IMR-90 (cell line): ENCODE measurements at regions not wholly inside any gene's neighbourhood (a gene's known extent, or its start where the extent isn't known, plus 50 kb on each side); places are given as distances from the start of the nearest gene placed in this dataset.

Experiments used
- ATAC-seq: fragments of 200-7000 bp; cut with Tn5 transposase; 2 replicates; pipeline ENCODE4 v1.9.1; 2020; ENCODE audit warnings: low read depth, mild to moderate bottlenecking, moderate library complexity
- BruUV-seq: library from RNA; stranded (reverse); fragments of 400-500 nt; replicated peaks from 2 replicates; lab custom pipeline; 2021; lab: Mats Ljungman, UMichigan
- CTCF ChIA-PET: fragments of 300-600 bp; formaldehyde crosslinking; extraction: SDS; loops from one replicate; lab custom pipeline; 2021; ENCODE audit warnings: antibody characterized with exemption; lab: Yijun Ruan, JAX
- POLR2A ChIA-PET: fragments of 300-600 bp; sonication (Branson Sonifier 250); formaldehyde crosslinking; loops from one replicate; lab custom pipeline; 2022; ENCODE audit warnings: antibody characterized with exemption; ENCODE audit not compliant: unreplicated experiment; lab: Charles Lee
- DNase-seq: peaks from one replicate; pipeline ENCODE4 v3.0.0; 2013
- H2AFZ ChIP-seq: replicated peaks from 2 replicates; pipeline ENCODE3; 2013; ENCODE audit warnings: low read length, mild to moderate bottlenecking; ENCODE audit not compliant: poor library complexity
- H2AK5ac ChIP-seq: 2 replicates; pipeline ENCODE4 v1.6.1; 2013; ENCODE audit warnings: low read depth, low read length, inconsistent platforms
- H2AK9ac ChIP-seq: replicated peaks from 2 replicates; pipeline ENCODE3; 2013; ENCODE audit warnings: mild to moderate bottlenecking, low read depth, low read length, moderate library complexity; ENCODE audit not compliant: poor library complexity
- H2BK120ac ChIP-seq: 2 replicates; pipeline ENCODE4 v1.6.1; 2013; ENCODE audit warnings: low read depth, low read length, inconsistent platforms
- H2BK15ac ChIP-seq: 3 replicates; pipeline ENCODE4 v1.6.1; 2013; ENCODE audit warnings: low read depth, low read length, inconsistent platforms
- H2BK20ac ChIP-seq: 2 replicates; pipeline ENCODE4 v1.6.1; 2013; ENCODE audit warnings: low read depth, mild to moderate bottlenecking, inconsistent platforms, low read length, moderate library complexity
- H2BK5ac ChIP-seq: 2 replicates; pipeline ENCODE4 v1.6.1; 2013; ENCODE audit warnings: mild to moderate bottlenecking, low read depth, low read length, inconsistent platforms; ENCODE audit not compliant: poor library complexity, severe bottlenecking
- H3K14ac ChIP-seq: replicated peaks from 2 replicates; pipeline ENCODE4 v1.6.1; 2013; ENCODE audit warnings: low read depth, low read length, inconsistent platforms
- H3K18ac ChIP-seq: 2 replicates; pipeline ENCODE4 v1.6.1; 2013; ENCODE audit warnings: low read depth, low read length, control low read depth
- H3K23ac ChIP-seq: 2 replicates; pipeline ENCODE4 v1.6.1; 2013; ENCODE audit warnings: low read depth, low read length, inconsistent platforms
- H3K27ac ChIP-seq: 2 replicates; pipeline ENCODE4 v1.5.1; 2013; ENCODE audit warnings: mild to moderate bottlenecking, control low read depth, low read length; ENCODE audit not compliant: insufficient read depth
- H3K27me3 ChIP-seq: 2 replicates; pipeline ENCODE4 v1.6.1; 2013; ENCODE audit warnings: low read length; ENCODE audit not compliant: control insufficient read depth, insufficient read depth
- H3K36me3 ChIP-seq: 2 replicates; pipeline ENCODE4 v1.6.1; 2013; ENCODE audit warnings: low read length, mixed read lengths; ENCODE audit not compliant: control insufficient read depth, insufficient read depth
- H3K4ac ChIP-seq: 2 replicates; pipeline ENCODE4 v1.6.1; 2013; ENCODE audit warnings: low read depth, low read length, inconsistent platforms
- H3K4me1 ChIP-seq: 2 replicates; pipeline ENCODE4 v1.6.1; 2013; ENCODE audit warnings: low read length, mixed read lengths; ENCODE audit not compliant: control insufficient read depth, insufficient read depth
- H3K4me2 ChIP-seq: 2 replicates; pipeline ENCODE4 v1.6.1; 2013; ENCODE audit warnings: low read depth, mild to moderate bottlenecking, control low read depth, low read length, moderate library complexity
- H3K4me3 ChIP-seq: 2 replicates; pipeline ENCODE4 v1.5.1; 2013; ENCODE audit warnings: low read depth, mild to moderate bottlenecking, control low read depth, low read length, moderate library complexity; ENCODE audit not compliant: insufficient read depth
- H3K56ac ChIP-seq: 2 replicates; pipeline ENCODE4 v1.6.1; 2013; ENCODE audit warnings: low read length, inconsistent platforms; ENCODE audit not compliant: insufficient read depth; ENCODE audit errors: extremely low read depth
- H3K79me1 ChIP-seq, 2 experiments: 2 replicates each; pipeline ENCODE4 v1.6.1; 2013; ENCODE audit warnings: low read length in 2 of 2, inconsistent platforms in 1 of 2, low read depth in 1 of 2
- H3K9ac ChIP-seq: 2 replicates; pipeline ENCODE4 v1.6.1; 2013; ENCODE audit warnings: low read depth, low read length, control low read depth
- H3K9me1 ChIP-seq: 2 replicates; pipeline ENCODE4 v1.6.1; 2013; ENCODE audit warnings: low read length, inconsistent platforms; ENCODE audit not compliant: insufficient read depth
- H3K9me3 ChIP-seq: 2 replicates; pipeline ENCODE4 v1.6.1; 2013; ENCODE audit warnings: low read length; ENCODE audit not compliant: control insufficient read depth, insufficient read depth
- H4K20me1 ChIP-seq: 2 replicates; pipeline ENCODE4 v1.6.1; 2013; ENCODE audit warnings: low read length, inconsistent platforms; ENCODE audit not compliant: insufficient read depth
- H4K5ac ChIP-seq: 2 replicates; pipeline ENCODE4 v1.6.1; 2013; ENCODE audit warnings: mild to moderate bottlenecking, low read depth, low read length, control low read depth
- H4K8ac ChIP-seq, 2 experiments: 2 replicates each; pipeline ENCODE4 v1.6.1; 2013; ENCODE audit warnings: low read depth in 2 of 2, low read length in 2 of 2, control low read depth in 1 of 2, inconsistent platforms in 1 of 2
- H4K91ac ChIP-seq: 2 replicates; pipeline ENCODE4 v1.6.1; 2013; ENCODE audit warnings: low read depth, low read length, inconsistent platforms; ENCODE audit not compliant: insufficient read depth
- CHD1 ChIP-seq: IDR thresholded peaks from 2 replicates; pipeline ENCODE4 v1.6.1; 2012; ENCODE audit warnings: low read depth, low read length, improper control_type of control experiment
- ELK1 ChIP-seq: fragments of 150-350 bp; IDR thresholded peaks from 2 replicates; pipeline ENCODE4 v1.6.1; 2016; ENCODE audit warnings: low read depth, mild to moderate bottlenecking, low read length, moderate library complexity, borderline replicate concordance
- MAFK ChIP-seq: IDR thresholded peaks from 2 replicates; pipeline ENCODE4 v1.6.1; 2012; ENCODE audit warnings: low read depth, low read length, improper control_type of control experiment
- MAZ ChIP-seq: IDR thresholded peaks from 2 replicates; pipeline ENCODE4 v1.6.1; 2012; ENCODE audit warnings: low read depth, mild to moderate bottlenecking, low read length, improper control_type of control experiment, moderate library complexity, borderline replicate concordance
- MXI1 ChIP-seq: IDR thresholded peaks from 2 replicates; pipeline ENCODE4 v1.6.1; 2012; ENCODE audit warnings: low read depth, mild to moderate bottlenecking, low read length, moderate library complexity, borderline replicate concordance
- NFE2L2 ChIP-seq: fragments of 150-350 bp; IDR thresholded peaks from 2 replicates; pipeline ENCODE4 v1.6.1; 2016; ENCODE audit warnings: low read depth, mild to moderate bottlenecking, low read length
- RAD21 ChIP-seq: IDR thresholded peaks from 2 replicates; pipeline ENCODE4 v1.6.1; 2012; ENCODE audit warnings: low read length, improper control_type of control experiment
- RFX5 ChIP-seq: IDR thresholded peaks from 2 replicates; pipeline ENCODE4 v1.8.0; 2012; ENCODE audit warnings: low read depth, mild to moderate bottlenecking, low read length, moderate library complexity
- USF2 ChIP-seq: fragments of 150-350 bp; IDR thresholded peaks from 2 replicates; pipeline ENCODE4 v1.6.1; 2017; ENCODE audit warnings: mild to moderate bottlenecking, antibody characterized with exemption, low read length, low read depth
- WGBS, 2 experiments: methylation state at CpG; one replicate each; pipeline versions ENCODE4 v1.1.5 to v1.1.7; 2013; ENCODE audit warnings: missing lambda C conversion rate in 2 of 2; ENCODE audit not compliant: insufficient read length in 1 of 2; ENCODE audit errors: extremely low coverage in 2 of 2; 5-methylcytosine and 5-hydroxymethylcytosine counted together
- dilution Hi-C: fragments of 300-500 bp; cut with HindIII; formaldehyde crosslinking; loops from one replicate; pipeline ENCODE4 v1.14.3; 2018; ENCODE audit warnings: low sequenced_read_pairs; ENCODE audit not compliant: unreplicated experiment
- in situ Hi-C: fragments of 300-500 bp; cut with MboI; formaldehyde crosslinking; loops from 3 replicates; pipeline ENCODE4 v1.14.3; 2019; ENCODE audit warnings: low sequenced_read_pairs, inconsistent platforms, mixed read lengths
- intact Hi-C: fragments of 100-400 bp; cut with micrococcal nuclease; formaldehyde crosslinking; loops from 2 replicates; pipeline ENCODE4 v1.10.0; 2022

GRCh38 chr5:5800801-5801761, 378.6 kb downstream of the ICE1 start:
- POLR2A ChIA-PET: no interaction called here
- Histone ChIP-seq H4K8ac (no peak overlapping the region), H2AFZ (no peak overlapping the region), H3K14ac (no peak overlapping the region), H3K4me3 (no peak overlapping the region), H4K20me1 (no peaks in the 10 kb centered on the region), H3K23ac (no peak overlapping the region), H2BK5ac (no peak overlapping the region), H3K9ac (no peak overlapping the region), H2BK120ac (no peak overlapping the region), H2BK20ac (no peak overlapping the region), H2AK5ac (no peak overlapping the region), H3K27me3 (no peaks in the 10 kb centered on the region), H3K56ac (no peak overlapping the region), H3K27ac (no peak overlapping the region), H4K91ac (no peak overlapping the region), H3K4ac (no peak overlapping the region), H3K18ac (no peak overlapping the region), H3K9me1 (no peaks in the 10 kb centered on the region), H3K79me1 (no peaks in the 10 kb centered on the region), H3K36me3 (no peaks in the 10 kb centered on the region), H4K5ac (no peak overlapping the region), H3K4me1 (no peaks in the 10 kb centered on the region), H3K4me2 (no peak overlapping the region), H2BK15ac (no peak overlapping the region), H3K9me3 (peaks cover 14% of the 10 kb centered on the region; the same call in 1 of the 2 replicates), H2AK9ac (no peak overlapping the region)
- 100% methylated on average over 1 of the region's 11 CpGs; no CpG with 5 or more reads in 1 of the 2 experiments for WGBS, 2 experiments
- no peak for ATAC-seq
- in situ Hi-C loops (no loop called here), intact Hi-C loops (no loop called here), dilution Hi-C loops (no loop called here)
- BruUV-seq: no TSS peak
- DNase-seq: no peak
- CTCF ChIA-PET: no interaction called here
- no peak for TF ChIP-seq USF2
- no peak for TF ChIP-seq NFE2L2
- no peak for TF ChIP-seq MAFK
- no peak for TF ChIP-seq CHD1
- TF ChIP-seq RAD21: no peak
- TF ChIP-seq ELK1: no peak
- no peak for TF ChIP-seq MAZ
- TF ChIP-seq RFX5: no peak
- TF ChIP-seq MXI1: no peak
